Sigmoid colon (tissue), 6 donors: ENCODE measurements at regions not wholly inside any gene's neighbourhood (a gene's known extent, or its start where the extent isn't known, plus 50 kb on each side); places are given as distances from the start of the nearest gene placed in this dataset.

Source experiments
- DNase-seq: peaks from one replicate; pipeline ENCODE4 v3.0.0-alpha.2; 2019
- H3K27ac ChIP-seq, 4 donors: fragments of 200-600 bp; sonication (generic); one replicate each; pipeline ENCODE4 v1.5.1; 2016 to 2019; ENCODE audit warnings: mild to moderate bottlenecking in 1 of 4
- H3K27me3 ChIP-seq, 3 donors: fragments of 200-600 bp; sonication (generic); one replicate each; pipeline ENCODE4 v1.5.1; 2019; ENCODE audit warnings: mild to moderate bottlenecking in 1 of 3
- H3K36me3 ChIP-seq, 4 donors: fragments of 200-600 bp; sonication (generic); one replicate each; pipeline ENCODE4 v1.5.1; 2016 to 2019
- H3K4me1 ChIP-seq, 4 donors: fragments of 200-600 bp; sonication (generic); one replicate each; pipeline ENCODE4 v1.5.1; 2017 to 2019
- H3K4me3 ChIP-seq, 4 donors: fragments of 200-600 bp; sonication (generic); one replicate each; pipeline ENCODE4 v1.5.1; 2017 to 2019; ENCODE audit warnings: mild to moderate bottlenecking in 2 of 4, moderate library complexity in 1 of 4
- H3K9me3 ChIP-seq, 4 donors: fragments of 200-600 bp in 3 of 4; sonication (generic) in 3 of 4; one replicate each; pipeline versions ENCODE4 v1.5.1 to v1.6.1; 2013 to 2019
- CTCF ChIP-seq, 4 experiments: fragments of 450-650 bp in 3 of 4; fragments of 200-600 bp in 1 of 4; IDR thresholded peaks; one replicate each; pipeline ENCODE4 v1.5.1; 2016 to 2019; ENCODE audit warnings: antibody characterized with exemption in 4 of 4, mild to moderate bottlenecking in 3 of 4, moderate library complexity in 2 of 4
- EP300 ChIP-seq, 4 donors: sonication (generic); formaldehyde crosslinking; IDR thresholded peaks; one replicate each; pipeline ENCODE4 v1.6.1; 2017; ENCODE audit warnings: antibody characterized with exemption in 4 of 4
- POLR2A ChIP-seq, 2 donors: fragments of 450-650 bp; IDR thresholded peaks; one replicate each; pipeline ENCODE4 v1.6.1; 2016; ENCODE audit warnings: antibody characterized with exemption in 2 of 2, mild to moderate bottlenecking in 2 of 2, moderate library complexity in 2 of 2
- POLR2AphosphoS5 ChIP-seq, 4 donors: sonication (generic); formaldehyde crosslinking; IDR thresholded peaks; one replicate each; pipeline ENCODE4 v1.6.1; 2017; ENCODE audit warnings: antibody characterized with exemption in 4 of 4
- WGBS, 2 donors: extraction: QIAGEN DNeasy Blood & Tissue Kit; methylation state at CpG; one replicate each; pipeline ENCODE4 v1.1.7; 2013; 5-methylcytosine and 5-hydroxymethylcytosine counted together
- intact Hi-C: fragments of 100-400 bp; cut with DNase I; formaldehyde crosslinking; loops from one replicate; pipeline ENCODE4 v1.15.1; 2023
- donor health status: healthy with polysubstance abuse.
- donor health status: healthy.

- Histone ChIP-seq H3K9me3 (peaks cover 0 to 8% (median 1%) of the 10 kb centered on the region in 4 donors), H3K4me3 (no peak overlapping the region), H3K36me3 (no peaks in the 10 kb centered on the region), H3K27ac (no peak overlapping the region), H3K27me3 (no peaks in the 10 kb centered on the region), H3K4me1 (no peaks in the 10 kb centered on the region)
- no peak for DNase-seq
- intact Hi-C loops = no loop called here
- TF ChIP-seq EP300 (IDR thresholded peaks at IDR 0.05) (no peak), POLR2A (IDR thresholded peaks at IDR 0.05) (no peak), POLR2AphosphoS5 (IDR thresholded peaks at IDR 0.05) (no peak), CTCF (IDR thresholded peaks at IDR 0.05) (no peak)
Measured at GRCh38 chr2:118525346-118525745, 322.1 kb downstream of the EN1 start.

- Histone ChIP-seq H3K36me3 (no peaks in the 10 kb centered on the region), H3K9me3 (peaks cover 0 to 12% (median 2%) of the 10 kb centered on the region in 4 donors), H3K4me3 (no peak overlapping the region), H3K4me1 (no peaks in the 10 kb centered on the region), H3K27me3 (no peaks in the 10 kb centered on the region), H3K27ac (no peak overlapping the region)
- intact Hi-C loops = no loop called here
- TF ChIP-seq POLR2AphosphoS5 (IDR thresholded peaks at IDR 0.05) (no peak), EP300 (IDR thresholded peaks at IDR 0.05) (no peak), POLR2A (IDR thresholded peaks at IDR 0.05) (no peak), CTCF (IDR thresholded peaks at IDR 0.05) (no peak)
- DNase-seq = no peak
Measured at GRCh38 chr2:118524911-118525310, 322.5 kb downstream of the EN1 start.

- H3K4me3 ChIP-seq = no peak overlapping the region
- H3K9me3 ChIP-seq = peaks cover 0 to 14% (median 2%) of the 10 kb centered on the region in 4 donors
- TF ChIP-seq POLR2AphosphoS5 (IDR thresholded peaks at IDR 0.05) = no peak
- H3K36me3 ChIP-seq = no peaks in the 10 kb centered on the region
- no peaks in the 10 kb centered on the region for H3K27me3 ChIP-seq
- intact Hi-C loops = no loop called here
- no peak overlapping the region for H3K27ac ChIP-seq
- DNase-seq = no peak
- no peaks in the 10 kb centered on the region for H3K4me1 ChIP-seq
- WGBS, 2 donors = 87 to 90% methylated on average over 3 of the region's 3 CpGs
Measured at GRCh38 chr2:118523761-118524160, 323.7 kb downstream of the EN1 start.

- no peak overlapping the region for H3K27ac ChIP-seq
- TF ChIP-seq CTCF (IDR thresholded peaks at IDR 0.05) = no peak
- TF ChIP-seq POLR2A (IDR thresholded peaks at IDR 0.05) = no peak
- TF ChIP-seq POLR2AphosphoS5 (IDR thresholded peaks at IDR 0.05) = no peak
- TF ChIP-seq EP300 (IDR thresholded peaks at IDR 0.05) = no peak
- intact Hi-C loops = no loop called here
Measured at GRCh38 chr2:118521960-118522359, 325.5 kb downstream of the EN1 start.

GRCh38 chr2:118521272-118521671 is 326.2 kb downstream of the EN1 start:
- Histone ChIP-seq H3K4me1 (no peaks in the 10 kb centered on the region), H3K36me3 (no peaks in the 10 kb centered on the region), H3K27me3 (no peaks in the 10 kb centered on the region), H3K27ac (no peak overlapping the region), H3K4me3 (no peak overlapping the region), H3K9me3 (peaks cover 0 to 14% (median 3%) of the 10 kb centered on the region in 4 donors)
- intact Hi-C loops = no loop called here
- WGBS, 2 donors = 84 to 93% methylated on average over 3 of the region's 3 CpGs
- DNase-seq = no peak
- TF ChIP-seq POLR2A (IDR thresholded peaks at IDR 0.05) (no peak), CTCF (IDR thresholded peaks at IDR 0.05) (no peak), EP300 (IDR thresholded peaks at IDR 0.05) (no peak), POLR2AphosphoS5 (IDR thresholded peaks at IDR 0.05) (no peak)

More at GRCh38 chr2:118521960-118522359, 325.5 kb downstream of the EN1 start:
- Histone ChIP-seq H3K4me1 (no peaks in the 10 kb centered on the region), H3K9me3 (peaks cover 0 to 14% (median 3%) of the 10 kb centered on the region in 4 donors), H3K27me3 (no peaks in the 10 kb centered on the region), H3K36me3 (no peaks in the 10 kb centered on the region), H3K4me3 (no peak overlapping the region)
- no peak for DNase-seq
- 90 to 93% methylated on average over 1 of the region's 1 CpG for WGBS, 2 donors
